Stimulated activated CD8-positive, alpha-beta memory T cell treated with anti-CD3 and anti-CD28 coated beads, Interleukin-4, amount 100 ng/mL, for 1 hour (primary cell): ENCODE measurements at regions not wholly inside any gene's neighbourhood (a gene's known extent, or its start where the extent isn't known, plus 50 kb on each side); places are given as distances from the start of the nearest gene placed in this dataset.

ENCODE experiments used
- DNase-seq, 2 donors: peaks; one replicate each; pipeline ENCODE4 v3.0.0-alpha.2; 2020; ENCODE audit warnings: low read depth in 2 of 2, low spot score in 1 of 2

- no peak for DNase-seq
These were observed 54.2 kb upstream of the MCTP2 start for GRCh38 chr15:94177112-94177511.

GRCh38 chr15:94175420-94175819 is 55.9 kb upstream of the MCTP2 start:
- DNase-seq = no peak

- no peak for DNase-seq
These were observed 57.0 kb upstream of the MCTP2 start for GRCh38 chr15:94174399-94174802.

GRCh38 chr15:94168250-94168649 is 63.1 kb upstream of the MCTP2 start:
- no peak for DNase-seq

GRCh38 chr15:94164971-94165370 is 66.4 kb upstream of the MCTP2 start:
- DNase-seq = no peak

GRCh38 chr15:94164202-94164807 is 67.1 kb upstream of the MCTP2 start:
- peak; percentile 10 to 28 for DNase-seq

GRCh38 chr15:94162939-94163338 is 68.4 kb upstream of the MCTP2 start:
- no peak for DNase-seq

GRCh38 chr15:94154255-94154654 is 77.1 kb upstream of the MCTP2 start:
- DNase-seq = no peak

- DNase-seq = no peak
These were observed 86.3 kb upstream of the MCTP2 start for GRCh38 chr15:94145046-94145445.

- DNase-seq = no peak
These were observed 89.6 kb upstream of the MCTP2 start for GRCh38 chr15:94141802-94142201.

GRCh38 chr15:94135486-94136147 is 95.7 kb upstream of the MCTP2 start:
- no peak for DNase-seq

GRCh38 chr15:94131875-94132274 is 99.5 kb upstream of the MCTP2 start:
- no peak for DNase-seq

- DNase-seq = no peak
These were observed 100.9 kb upstream of the MCTP2 start for GRCh38 chr15:94130504-94130903.

- DNase-seq = no peak
These were observed 104.4 kb upstream of the MCTP2 start for GRCh38 chr15:94127006-94127405.

GRCh38 chr15:94125698-94126097 is 105.7 kb upstream of the MCTP2 start:
- no peak for DNase-seq

- DNase-seq = no peak
These were observed 106.2 kb upstream of the MCTP2 start for GRCh38 chr15:94125156-94125555.

- DNase-seq = no peak
These were observed 108.8 kb upstream of the MCTP2 start for GRCh38 chr15:94122516-94122915.

- DNase-seq = peak in 1 of 2 donors; percentile 3
These were observed 111.2 kb upstream of the MCTP2 start for GRCh38 chr15:94119923-94120775.

GRCh38 chr15:94119298-94119811 is 112.0 kb upstream of the MCTP2 start:
- DNase-seq = no peak

GRCh38 chr15:94110476-94111130 is 120.8 kb upstream of the MCTP2 start:
- no peak for DNase-seq

- no peak for DNase-seq
These were observed 123.7 kb upstream of the MCTP2 start for GRCh38 chr15:94107652-94108051.
